GM13977 (cell line): ENCODE measurements at regions not wholly inside any gene's neighbourhood (a gene's known extent, or its start where the extent isn't known, plus 50 kb on each side); places are given as distances from the start of the nearest gene placed in this dataset.

Experiments used
- DNase-seq: peaks from one replicate; pipeline ENCODE4 v3.0.0; 2012; ENCODE audit warnings: low spot score
- CTCF ChIP-seq: IDR thresholded peaks from 2 replicates; pipeline ENCODE4 v1.5.1; 2012; ENCODE audit warnings: mild to moderate bottlenecking, control low read depth; ENCODE audit not compliant: insufficient read depth; ENCODE audit errors: extremely low read depth, missing control alignments
- in situ Hi-C: fragments of 300-500 bp; cut with MboI; formaldehyde crosslinking; loops from one replicate; pipeline ENCODE4 v1.12.0; 2022; ENCODE audit warnings: low sequenced_read_pairs, low pct_unique_long_range_greater_than_20kb, mixed read lengths, inconsistent platforms; ENCODE audit not compliant: unreplicated experiment

- no peak for DNase-seq
- TF ChIP-seq CTCF: no peak
- in situ Hi-C loops: no loop called here
These were observed 496.1 kb upstream of the MYT1L start for GRCh38 chr2:2827046-2827636.

GRCh38 chr2:2826621-2827020 is 495.5 kb upstream of the MYT1L start:
- in situ Hi-C loops: no loop called here
- DNase-seq: no peak
- TF ChIP-seq CTCF: no peak

- no peak for TF ChIP-seq CTCF
- no peak for DNase-seq
- in situ Hi-C loops: no loop called here
These were observed 495.1 kb upstream of the MYT1L start for GRCh38 chr2:2826209-2826551.

- no peak for DNase-seq
- in situ Hi-C loops: no loop called here
- TF ChIP-seq CTCF: no peak
These were observed 494.6 kb upstream of the MYT1L start for GRCh38 chr2:2825516-2826208.

- in situ Hi-C loops: no loop called here
- TF ChIP-seq CTCF: no peak
These were observed 494.0 kb upstream of the MYT1L start for GRCh38 chr2:2825062-2825461.

GRCh38 chr2:2824588-2824987 is 493.5 kb upstream of the MYT1L start:
- DNase-seq: no peak
- TF ChIP-seq CTCF: no peak
- in situ Hi-C loops: no loop called here

More at GRCh38 chr2:2825062-2825461, 494.0 kb upstream of the MYT1L start:
- no peak for DNase-seq
